Fibroblast of skin of back (primary cell): ENCODE measurements at regions not wholly inside any gene's neighbourhood (a gene's known extent, or its start where the extent isn't known, plus 50 kb on each side); places are given as distances from the start of the nearest gene placed in this dataset.

ENCODE experiments used
- DNase-seq: peaks from one replicate; pipeline ENCODE4 v3.0.0-alpha.2; 2013

DNA sequence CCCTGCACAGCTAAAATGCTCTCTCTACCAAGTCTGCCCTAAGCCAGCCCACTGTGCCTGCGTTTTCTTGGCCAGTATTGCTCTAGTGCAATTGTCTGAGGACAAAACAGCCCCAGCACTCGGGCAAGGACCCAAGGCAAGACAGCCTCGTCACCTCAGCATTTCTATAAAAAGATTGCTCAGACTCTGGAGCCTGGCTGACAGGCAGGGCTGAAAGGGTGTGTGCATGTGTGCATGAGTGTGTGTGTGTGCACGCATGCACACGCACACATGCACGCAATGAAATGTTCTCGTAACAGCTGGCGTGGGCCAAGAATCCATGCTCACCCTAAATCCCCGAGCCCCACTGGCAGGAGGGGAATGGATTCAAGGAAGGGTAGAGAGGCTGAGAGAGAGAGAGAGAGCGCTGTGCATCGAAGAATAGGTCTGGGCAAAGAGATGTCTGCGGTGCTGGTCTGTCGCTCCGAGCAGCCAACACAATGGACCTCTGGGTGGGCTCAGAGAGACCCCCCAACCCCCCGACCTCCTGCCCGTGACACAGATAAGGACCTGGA is 579.2 kb downstream of the BCOR start:
- no peak for DNase-seq

DNA sequence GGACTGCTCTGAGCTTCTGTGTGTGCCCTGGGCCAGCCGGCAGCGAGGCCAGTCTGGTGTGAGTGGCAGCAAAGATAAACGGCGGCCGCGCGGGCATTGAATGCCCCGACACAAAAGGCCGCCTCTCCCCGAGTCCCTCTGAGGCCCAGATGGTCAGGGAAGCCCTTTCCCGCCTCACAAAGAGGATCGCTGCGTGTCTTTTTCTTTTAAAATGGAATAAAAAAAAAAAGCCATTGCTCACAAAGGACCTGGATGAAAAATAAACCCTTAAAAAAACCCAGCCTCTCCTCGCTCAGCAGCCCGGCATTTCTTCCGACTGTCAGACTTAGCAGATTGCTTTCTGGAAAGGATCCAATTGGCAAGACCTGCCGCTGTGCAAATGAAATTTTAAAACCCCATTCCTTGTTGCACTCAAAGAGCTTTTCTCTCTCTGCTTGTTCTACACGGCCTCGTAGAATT is 578.7 kb downstream of the BCOR start:
- DNase-seq = peak; percentile 9

DNA sequence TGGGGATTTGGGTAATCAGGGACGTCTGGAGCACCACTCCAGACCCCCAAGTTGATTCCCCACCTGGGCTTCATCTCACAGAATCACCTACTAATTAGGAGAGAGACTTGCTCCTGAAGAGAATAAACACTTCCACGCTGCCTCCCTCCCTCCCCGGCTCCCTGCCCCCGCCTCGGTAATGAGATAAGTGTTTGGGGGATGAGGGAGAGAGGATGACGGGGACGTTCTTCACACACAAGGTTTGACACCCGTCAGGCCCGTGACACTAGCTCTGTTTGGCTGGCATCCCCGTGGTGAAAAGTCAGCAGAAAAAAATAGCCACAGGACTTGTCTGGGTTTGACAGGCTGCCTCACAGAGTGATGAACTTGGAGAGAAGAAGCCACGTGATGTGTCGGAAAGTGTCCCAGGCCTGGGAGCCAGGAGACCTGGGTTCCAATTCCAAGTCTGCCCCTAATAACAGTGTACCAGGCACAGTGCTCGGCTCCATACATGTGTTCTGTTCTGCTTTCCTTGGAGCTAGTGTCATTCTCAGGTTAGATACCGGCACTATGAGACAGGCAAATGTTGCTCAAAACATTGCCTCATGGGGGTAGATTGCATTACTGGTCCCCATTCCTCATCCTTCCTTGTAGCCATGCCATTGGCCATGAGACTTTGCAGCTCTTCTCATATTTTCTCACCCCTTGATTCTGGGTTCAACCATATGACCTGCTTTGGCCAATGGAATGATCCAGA is 578.0 kb downstream of the BCOR start:
- no peak for DNase-seq

DNA sequence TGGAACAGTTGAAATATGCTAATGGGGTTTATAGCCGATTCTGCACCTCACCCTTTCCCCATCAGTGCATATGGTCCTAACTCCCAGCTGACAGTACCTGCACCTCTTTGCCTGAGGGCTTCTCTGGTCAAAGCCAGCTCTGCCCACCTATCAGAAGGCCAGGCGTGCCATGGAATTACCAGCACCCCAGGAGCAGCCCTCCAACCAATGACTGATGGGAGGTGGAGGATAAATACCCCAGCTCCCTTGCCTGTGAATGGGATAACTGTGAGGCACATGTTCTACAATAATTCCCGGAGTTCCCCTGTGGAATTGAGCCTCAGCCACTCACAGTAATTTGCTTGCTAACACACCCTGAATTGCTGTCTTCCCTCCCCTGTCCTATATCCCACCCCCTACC is 572.0 kb downstream of the BCOR start:
- no peak for DNase-seq

DNA sequence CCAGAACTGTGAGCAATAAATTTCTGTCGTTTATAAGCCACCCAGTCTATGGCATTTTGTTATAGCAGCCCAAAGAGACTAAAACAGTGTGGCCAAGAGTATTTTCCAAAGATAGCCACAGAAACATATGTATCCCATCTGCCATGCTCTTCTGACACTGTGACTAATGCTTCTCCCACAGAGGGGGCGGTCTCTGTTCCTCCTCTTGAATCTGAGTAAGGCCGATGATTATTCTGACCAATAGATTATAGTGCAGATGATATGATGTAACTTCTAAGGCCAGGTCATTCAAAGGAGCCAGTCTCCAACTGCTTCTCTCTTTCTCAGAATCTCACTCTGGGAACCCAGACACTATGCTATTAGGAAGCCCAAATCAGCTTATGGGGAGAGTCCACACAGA is 570.7 kb downstream of the BCOR start:
- DNase-seq = peak; percentile 58

DNA sequence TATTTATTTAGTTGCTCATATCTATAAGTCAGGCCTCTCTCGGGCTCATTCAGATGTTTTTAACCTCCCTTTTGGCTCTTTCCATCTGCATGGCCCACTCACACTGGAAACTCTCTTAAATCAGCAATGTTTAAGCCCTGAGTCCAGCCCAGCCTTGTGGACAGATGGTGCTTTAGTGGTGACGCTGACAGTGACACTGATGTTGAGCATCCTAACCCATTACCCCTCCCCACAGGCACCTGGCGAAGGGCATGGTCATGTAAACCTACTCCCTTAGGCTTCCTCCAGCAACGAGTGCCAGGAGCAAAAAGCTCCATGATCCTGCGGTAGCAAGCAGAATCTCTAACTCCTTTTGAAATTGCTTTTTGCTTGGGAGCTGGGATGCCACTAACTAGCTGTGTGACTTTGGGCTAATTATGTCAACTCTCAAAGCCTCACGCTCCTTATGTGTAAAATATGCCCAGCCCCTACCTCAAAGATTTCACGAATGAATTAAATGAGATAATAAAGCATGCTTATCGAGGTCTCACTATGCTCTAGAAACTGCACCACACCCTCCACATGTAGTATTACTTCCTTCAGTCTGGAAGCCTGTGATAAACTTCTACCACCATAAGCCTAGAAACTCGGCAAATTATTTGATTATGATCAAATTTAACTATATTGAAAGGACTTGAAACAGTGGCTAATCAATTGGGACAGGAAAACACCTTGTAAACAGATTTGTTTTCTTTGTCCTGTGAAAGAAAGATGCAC is 569.4 kb downstream of the BCOR start:
- DNase-seq = no peak

DNA sequence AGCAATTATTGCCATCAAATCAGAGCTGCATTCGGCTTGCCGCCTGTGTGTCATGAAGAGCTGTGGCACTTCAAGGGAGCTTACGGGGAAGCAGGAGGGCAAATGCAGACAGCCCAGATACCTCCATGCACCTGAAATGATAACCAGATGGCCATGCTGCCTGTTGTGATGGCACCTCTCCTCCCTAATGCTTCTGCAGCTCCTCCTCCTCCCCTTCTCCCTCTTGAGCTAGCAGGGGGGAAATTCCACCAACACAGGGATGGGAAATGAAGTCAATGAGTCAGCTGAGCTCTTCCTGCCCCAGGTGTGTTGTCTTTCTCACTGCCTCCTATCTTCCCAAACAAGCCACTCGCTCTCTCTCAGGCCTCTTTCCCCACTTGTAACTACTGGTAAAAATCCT is 565.0 kb downstream of the BCOR start:
- DNase-seq = no peak

DNA sequence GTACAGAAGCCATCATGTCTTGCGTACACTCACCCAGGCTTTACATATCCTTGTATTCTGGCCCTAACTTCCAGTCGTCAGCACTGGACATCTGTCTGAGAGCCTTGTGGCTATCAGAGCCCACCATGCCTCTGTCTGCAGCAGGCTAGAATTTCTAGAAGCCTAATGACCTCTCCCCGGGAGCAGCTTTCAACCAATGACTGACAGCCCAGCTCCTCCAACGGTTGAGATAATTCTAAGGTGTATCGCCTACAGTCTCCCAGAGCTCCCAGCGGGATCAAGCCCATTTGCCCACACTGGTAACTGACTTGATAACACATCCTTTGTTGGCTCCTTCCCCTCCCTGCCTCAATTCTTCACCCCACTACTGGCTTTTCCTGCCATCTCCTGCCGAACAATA is 562.8 kb downstream of the BCOR start:
- DNase-seq = no peak

DNA sequence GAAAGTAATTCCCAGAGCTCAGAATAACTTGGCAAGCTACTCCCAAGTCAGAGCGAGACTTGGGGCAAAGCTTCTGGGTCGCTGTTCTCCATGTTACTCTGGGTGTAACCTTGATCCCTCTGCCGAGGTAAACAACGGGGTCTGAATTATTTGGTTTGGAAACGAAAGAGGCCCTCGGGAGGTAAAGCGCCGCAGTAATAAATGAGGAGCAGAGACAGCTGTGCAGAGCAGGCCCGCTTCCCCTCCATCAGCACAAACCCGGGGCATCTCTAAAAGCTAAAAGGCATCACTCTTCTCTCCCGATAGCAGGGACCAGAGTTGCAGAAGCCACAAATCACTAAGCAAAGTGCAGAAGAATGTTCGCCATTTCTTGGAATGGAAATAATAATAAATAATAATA is 561.5 kb downstream of the BCOR start:
- DNase-seq = no peak

DNA sequence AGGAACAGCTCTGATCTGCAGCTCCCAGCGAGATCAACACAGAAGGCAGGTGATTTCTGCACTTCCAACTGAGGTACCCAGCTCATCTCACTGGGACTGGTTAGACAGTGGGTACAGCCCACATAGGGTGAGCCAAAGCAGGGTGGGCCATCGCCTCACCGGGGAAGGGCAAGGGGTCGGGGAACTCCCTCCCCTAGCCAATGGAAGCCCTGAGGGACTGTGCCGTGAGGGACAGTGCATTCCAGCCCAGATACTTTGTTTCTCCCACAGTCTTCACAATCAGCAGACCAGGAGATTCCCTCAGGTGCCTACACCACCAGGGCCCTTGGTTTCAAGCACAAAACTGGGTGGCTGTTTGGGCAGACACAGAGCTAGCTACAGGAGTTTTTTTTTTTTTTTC is 555.9 kb downstream of the BCOR start:
- DNase-seq = no peak

DNA sequence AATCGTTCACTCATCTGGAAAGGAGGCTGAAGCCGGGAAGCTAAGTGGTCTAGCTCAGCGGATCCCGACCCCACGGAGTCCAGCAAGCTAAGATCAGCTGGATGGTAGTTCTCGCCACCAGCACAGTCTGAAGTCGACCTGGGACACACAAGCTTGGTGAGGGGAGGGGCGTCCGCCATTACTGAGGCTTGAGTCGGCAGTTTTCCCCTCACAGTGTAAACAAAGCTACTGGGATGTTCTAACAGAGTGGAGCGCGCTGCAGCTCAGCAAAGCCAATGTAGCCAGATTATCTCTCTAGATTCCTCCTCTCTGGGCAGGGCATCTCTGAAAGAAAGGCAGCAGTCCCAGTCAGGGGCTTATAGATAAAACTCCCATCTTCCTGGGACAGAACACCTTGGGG is 555.4 kb downstream of the BCOR start:
- DNase-seq = no peak

DNA sequence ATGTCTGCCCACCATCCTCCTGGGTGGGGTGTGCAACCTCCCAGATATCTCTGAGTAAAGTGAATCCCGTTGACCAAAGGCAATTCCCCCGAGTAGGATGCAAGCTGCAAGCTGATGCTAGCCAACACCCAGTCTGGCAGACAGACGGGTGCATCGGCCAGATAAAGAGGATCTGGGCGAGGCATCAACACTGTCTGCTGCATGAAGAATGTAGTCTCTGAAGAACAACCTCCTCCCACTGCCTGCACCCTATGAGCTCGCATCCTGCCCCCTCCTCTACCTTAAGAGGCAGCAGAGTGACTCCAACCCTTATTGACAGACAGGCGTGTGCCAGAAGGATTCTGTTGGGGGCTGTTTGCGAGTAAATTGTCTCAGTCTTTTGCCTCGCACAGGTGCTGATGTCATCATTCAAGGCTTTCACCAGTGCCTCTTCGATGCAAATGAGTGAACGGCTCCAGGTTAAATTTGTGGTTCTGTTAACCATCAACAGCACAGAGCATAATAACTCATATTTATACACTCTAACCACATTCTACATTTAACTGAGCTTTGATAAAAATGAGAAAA is 546.9 kb downstream of the BCOR start:
- DNase-seq = no peak

DNA sequence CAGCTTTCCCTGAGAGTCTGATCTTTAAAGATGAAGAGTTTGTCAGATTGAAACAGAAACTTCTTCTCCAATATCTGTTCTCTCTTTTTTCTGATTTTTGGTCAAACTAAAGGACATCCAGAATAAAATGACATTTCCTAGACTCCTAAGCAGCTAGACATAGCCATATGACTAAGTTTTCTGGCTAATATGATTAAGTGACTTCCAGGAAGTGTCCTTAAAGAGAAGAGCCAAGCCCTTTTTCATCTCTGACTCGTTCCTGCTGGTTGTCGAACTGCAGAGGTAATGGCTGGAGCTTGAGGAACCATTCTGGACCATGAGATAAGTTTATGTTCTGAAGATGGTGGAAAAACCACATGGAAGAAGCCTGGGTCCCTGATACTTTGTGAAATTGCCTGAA is 546.0 kb downstream of the BCOR start:
- DNase-seq = peak; percentile 7

DNA sequence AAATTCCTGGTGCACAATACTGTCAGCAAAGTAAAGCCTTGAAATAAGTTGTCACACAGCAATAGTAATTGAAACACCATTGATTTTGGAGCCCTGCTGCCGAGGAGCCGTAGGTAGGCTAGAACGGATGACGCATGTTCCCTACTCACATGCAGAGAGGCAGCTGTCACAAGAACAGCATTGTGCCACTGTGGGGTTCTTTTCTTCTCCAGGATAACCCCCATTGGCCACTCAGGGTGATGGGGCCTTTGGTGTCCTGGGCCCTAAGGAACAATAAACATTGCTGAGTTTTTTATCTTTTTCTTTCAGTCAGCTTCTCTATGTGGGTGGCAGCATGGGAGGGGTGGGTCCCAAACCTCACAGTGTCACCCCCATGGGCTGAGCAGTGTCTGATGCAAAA is 542.3 kb downstream of the BCOR start:
- no peak for DNase-seq

DNA sequence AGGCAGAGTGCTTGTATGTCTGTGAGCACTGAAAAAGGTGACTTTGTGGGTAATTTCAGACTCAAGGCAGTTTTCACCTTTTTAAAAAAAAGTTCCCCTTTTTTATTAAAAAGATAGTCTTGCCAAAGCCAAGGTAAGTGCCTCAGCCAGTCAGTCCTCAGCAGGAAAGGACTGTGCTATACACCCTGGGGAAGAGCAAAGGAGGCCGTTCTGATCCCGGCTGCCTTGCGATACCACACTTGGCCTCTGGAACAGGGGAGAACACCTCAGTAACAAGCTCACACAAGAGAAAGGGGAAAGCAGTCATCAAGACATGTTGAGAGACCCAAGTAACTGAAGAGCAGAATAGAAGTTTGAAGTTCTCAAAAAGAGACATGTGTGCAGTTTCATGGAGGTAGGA is 541.7 kb downstream of the BCOR start:
- no peak for DNase-seq

DNA sequence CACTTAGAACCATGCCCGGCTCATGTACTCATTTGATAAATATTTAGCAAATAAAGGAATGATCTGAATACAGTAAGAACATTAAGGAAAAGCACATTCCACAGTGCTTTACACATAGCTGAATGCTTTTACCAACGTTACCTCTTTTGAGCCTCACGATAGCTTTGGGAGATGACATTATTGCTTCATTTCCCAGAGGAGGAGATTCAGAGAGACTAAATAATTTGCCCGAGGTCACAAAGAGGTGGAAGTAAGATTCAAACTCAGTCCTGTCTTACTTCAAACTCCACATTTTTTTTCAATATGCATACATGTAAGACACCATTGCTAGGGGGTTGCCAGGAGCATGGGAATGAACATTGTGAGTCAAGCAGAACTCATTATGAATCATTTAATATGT is 538.5 kb downstream of the BCOR start:
- DNase-seq = peak; percentile 79

DNA sequence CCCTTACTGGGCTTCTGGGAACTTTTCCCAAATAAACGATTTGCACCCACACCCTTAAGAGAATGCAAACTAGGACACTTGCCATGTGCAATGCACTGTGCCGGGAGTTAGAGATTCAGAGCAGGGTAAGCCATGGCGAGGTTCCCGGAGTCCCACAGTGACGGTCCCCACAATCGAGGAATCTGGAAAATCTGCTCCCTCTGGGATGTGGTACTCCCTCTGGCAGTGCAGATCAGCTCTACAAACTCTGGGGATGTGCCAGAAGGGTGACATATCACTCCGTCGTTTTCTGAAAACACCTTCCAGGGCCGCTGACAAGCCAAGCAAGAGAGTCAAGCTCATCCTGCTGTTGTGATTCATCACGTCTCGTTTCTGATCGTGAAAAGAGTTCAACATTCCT is 537.5 kb downstream of the BCOR start:
- peak; percentile 8 for DNase-seq

DNA sequence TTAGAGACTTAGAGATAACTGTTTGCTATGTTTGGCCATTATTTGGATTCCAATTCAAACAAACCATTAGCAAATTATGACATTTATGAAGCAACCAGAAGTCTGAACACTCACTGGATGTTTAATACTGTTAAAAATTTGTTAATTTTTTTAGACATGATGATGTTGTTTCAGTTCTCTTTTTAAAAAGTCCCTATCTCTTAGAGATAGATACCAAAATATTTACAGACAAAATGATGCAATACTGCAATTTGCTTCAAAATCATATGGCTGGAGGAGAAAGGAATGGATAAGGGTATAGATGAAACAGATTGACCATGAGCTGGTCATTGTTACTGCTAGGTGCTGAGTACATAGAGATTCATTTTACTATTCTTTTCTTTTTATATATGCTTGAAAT is 534.6 kb downstream of the BCOR start:
- no peak for DNase-seq

DNA sequence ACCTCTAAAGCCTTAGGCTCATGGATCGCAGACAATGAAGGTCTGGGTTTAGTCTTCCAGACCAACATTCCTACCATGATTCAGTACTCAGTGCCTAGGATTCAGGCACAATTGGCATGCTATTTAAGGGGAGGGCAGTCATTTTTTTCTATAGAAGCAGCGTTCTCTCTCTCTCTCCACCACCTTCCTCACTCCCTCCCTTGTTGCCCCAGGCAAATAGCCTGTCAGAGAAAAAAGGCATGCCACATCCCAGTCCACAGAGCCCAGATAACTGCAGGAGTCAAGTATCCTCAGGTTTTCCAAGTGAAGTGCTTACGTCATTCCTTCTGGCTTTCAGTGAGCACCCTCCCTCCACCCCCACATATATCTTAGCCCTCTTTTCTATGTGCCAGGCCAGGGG is 533.0 kb downstream of the BCOR start:
- no peak for DNase-seq

DNA sequence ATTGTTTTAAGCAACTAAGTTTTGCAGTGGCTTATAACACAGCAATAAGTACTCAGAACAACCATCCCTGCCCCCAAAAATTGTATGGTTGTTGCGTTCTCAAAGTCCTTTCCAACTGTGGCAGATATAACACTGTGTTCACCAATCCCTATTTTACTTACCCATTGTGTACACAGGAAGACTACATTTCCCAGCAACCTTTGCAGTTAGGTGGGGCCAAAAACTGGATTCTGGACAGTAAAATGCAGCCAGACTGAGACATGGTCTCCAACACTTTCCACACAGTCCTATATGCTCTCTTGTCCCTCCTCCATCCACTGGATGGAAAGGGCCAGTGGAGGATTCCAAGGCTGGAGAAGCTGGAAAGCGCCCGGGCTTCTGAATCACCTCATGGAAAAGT is 523.6 kb downstream of the BCOR start:
- DNase-seq = no peak

DNA sequence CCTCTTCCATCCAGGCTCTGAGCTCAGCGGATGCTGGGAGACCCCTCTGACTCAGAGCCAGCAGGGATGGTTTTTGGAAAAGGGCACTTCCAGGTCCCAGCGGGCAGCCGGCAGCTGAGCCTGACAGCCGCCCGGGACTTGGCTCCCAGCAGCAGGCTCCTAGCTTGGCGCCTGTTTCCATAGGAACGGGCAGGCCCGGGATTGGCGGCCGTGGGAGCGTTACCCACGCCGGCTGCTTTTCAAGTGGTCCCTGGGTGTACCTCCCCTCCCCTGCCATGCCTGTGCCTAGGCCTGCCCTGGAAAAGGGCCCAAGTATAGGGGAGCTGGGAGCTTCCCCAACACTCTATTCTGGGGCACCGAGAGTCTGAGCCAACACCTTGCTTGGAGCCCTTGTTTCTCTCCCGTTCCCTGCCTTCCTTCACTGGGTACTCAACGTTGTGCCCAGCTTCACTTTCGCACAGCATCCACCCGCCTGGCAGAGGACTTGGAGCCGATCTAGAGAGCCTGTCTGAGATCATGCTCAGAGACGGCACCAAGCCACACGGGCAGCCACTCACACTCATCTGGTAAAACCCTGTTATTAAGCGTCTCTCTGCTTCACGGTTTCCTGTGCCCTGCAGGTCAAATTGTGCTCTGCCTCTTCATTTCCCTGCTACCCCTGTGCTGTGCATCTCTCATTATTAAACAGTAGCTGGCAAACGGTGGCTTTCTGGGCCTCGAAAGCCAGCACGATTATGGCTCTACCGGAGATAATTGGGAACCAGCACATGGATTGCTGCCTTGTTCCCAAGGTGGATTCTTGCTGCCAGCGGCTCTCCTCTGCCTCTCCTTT is 521.5 kb downstream of the BCOR start:
- DNase-seq = no peak

DNA sequence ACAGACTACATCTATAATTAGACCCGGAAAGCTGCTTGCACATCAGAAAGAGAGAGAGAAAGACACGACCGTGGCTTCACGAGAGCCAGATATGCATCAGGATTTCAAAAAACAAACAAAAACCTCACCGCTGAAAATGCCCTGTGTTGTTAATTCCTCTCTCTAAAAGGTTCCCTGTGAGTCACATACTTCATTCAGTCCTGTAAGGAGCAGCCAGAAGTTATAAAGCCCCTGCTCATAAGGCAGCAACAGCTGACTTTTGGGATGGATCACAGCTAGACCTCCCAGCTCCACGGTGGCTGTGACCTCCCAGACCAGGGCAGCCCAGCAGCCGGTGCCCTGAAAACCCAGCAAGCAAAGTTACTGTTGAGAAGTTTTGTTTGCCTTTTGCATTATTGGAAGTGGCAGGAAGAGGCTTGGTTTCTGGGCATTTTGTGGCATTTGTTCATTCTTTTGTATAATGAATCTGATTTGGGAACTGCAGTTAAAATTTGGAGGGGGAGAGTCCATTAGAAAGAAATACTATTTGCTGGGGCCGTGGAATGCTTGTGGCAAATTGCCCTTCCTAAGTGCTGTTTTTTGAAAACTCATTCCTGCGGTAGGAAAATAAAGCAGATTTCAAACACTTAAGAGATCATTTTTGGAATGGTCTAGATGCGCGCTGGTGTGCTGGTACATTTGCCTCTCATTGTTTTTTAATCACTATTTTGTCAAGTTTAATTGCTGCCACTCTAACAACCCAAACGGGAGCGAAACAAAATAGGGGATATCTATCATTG is 520.4 kb downstream of the BCOR start:
- peak; percentile 25 for DNase-seq
